HG03565 (cell line): ENCODE measurements at regions not wholly inside any gene's neighbourhood (a gene's known extent, or its start where the extent isn't known, plus 50 kb on each side); places are given as distances from the start of the nearest gene placed in this dataset.

ENCODE experiments used
- ATAC-seq: cut with Tn5 transposase; IDR thresholded peaks from one replicate; pipeline ENCODE4 v1.9.1; 2021; ENCODE audit warnings: mild to moderate bottlenecking, moderate library complexity; ENCODE audit not compliant: unreplicated experiment

- no peak for ATAC-seq
These were observed 708.5 kb upstream of the ID4 start for GRCh38 chr6:19128701-19129100.

DNA sequence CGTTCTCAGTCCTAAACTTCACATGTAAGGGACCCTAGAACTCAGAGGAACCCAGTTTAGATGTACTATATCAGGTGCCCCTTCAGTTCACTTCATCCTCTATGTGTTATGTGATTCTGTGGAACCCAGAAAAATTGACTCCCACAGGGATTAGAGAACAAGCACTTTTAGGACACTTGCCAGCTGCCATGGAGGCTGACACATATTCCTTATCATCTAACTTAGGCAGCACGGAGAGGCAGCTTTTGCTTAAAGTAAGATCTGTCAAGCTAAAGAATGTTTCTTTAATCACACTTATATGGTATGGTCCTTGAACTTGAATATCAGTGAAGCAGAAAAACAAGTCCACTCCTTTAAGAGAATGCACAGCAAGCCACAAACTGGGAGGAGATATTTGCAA, 701.5 kb upstream of the ID4 start:
- ATAC-seq = no peak

DNA sequence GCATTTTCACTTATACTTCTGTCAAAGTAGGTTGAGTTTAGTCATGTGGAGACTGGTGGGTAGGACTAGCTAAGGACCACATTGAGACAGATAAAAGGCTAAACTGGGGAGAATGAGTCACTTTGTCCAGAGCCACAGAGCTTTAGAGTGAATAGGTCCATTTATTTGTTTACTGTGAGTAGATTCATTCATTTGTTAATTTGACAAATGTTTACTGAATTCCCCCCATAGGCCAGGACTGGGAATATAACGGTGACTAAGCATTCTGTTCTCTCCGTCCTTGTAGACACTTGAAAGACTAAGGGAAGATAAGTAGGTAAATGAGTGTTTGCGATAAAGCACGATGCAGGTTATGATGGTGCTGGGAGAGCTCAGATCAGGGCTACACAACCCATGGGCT, 699.7 kb upstream of the ID4 start:
- no peak for ATAC-seq

GRCh38 chr6:19142275-19142674, 694.9 kb upstream of the ID4 start:
- ATAC-seq = no peak

DNA sequence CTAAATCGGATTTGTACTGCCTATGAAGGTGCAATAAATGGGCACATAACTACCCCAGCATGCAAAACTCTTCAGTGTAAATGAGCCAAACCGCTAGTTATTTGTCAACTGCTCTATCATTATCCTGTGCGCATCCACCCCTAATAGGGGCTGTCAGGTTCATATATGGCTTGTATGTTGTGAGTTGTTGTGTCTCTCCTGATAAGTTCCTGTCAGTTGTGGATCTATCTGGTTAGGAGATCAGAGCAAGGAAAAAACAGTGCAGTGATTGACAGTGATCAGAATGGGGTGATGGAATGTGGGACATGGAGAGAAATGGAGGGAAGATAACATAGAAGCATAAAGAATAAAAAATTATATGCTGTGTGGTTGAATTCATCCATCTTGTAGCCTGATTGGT, 686.9 kb upstream of the ID4 start:
- ATAC-seq = no peak

DNA sequence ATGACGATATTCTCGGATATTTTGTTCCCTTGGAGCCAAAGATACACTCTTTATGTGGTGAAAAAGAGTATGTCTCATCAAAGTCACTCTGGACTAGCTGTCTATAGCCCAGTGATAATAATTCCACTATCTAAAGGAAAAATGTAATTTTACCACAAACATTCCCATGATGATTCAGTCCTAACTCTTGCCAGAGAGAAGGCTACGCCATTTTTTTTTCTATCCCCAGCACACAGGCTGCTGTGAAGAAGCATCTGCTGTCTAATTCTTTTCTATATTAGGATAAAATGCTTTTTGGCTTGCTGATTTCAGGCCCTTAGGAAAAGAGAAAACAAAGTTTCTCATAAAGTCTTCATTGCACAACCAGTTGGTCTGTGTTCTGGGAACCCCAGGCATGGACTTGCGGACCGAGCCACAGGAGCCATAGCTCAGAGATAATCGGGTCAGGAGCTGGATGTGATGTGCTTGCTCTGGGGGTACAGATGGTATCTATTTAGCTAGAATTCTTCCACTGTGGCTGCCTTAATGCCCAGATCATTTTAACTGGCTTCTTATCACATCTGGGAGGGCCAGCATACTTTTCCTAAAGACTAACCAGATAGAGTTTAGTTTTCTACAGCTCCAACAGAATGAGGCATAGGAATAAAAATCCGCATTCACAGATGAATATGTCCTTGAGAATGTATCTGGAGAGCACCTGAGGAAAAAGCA, 683.7 kb upstream of the ID4 start:
- no peak for ATAC-seq

- ATAC-seq = no peak
These were observed 683.2 kb upstream of the ID4 start for GRCh38 chr6:19153981-19154295.

DNA sequence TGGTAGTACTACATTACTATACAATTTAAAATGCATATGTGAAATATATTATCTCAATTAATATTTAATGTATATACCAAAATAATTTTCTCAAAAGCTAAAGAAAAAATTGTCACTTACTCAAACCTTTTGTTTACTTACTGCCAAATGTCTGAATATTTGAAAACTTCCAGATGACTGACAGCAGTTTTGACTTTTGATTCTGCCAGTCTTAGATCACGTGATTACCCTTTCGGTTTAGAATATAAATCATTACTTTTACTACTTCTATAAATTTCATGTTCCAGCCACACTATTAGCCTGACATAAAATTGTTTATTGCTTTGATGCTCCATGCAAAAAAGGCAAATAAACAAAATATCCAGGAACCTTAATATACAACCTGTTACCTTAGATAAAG, 680.7 kb upstream of the ID4 start:
- no peak for ATAC-seq

DNA sequence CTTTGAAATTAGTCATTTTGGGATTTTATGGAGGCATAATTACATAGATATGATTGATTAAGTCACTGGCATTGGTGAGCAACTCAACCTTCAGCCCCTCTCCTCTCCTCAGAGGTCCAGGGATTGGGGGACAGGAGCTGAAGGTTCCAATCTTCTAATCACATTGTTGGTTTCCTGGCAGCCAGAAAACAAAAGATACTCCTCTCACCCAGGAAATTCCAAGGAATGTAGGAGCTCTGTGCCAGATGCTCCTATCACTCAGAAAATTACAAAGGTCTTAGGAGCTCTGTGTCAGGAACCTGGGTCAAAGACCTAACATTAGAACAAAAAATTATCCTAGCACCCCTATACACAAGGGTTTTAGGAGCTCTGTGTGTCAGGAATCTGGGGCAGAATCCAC, 679.7 kb upstream of the ID4 start:
- ATAC-seq = no peak

GRCh38 chr6:19158586-19158985, 678.6 kb upstream of the ID4 start:
- ATAC-seq = no peak

- no peak for ATAC-seq
These were observed 678.1 kb upstream of the ID4 start for GRCh38 chr6:19159089-19159488.

DNA sequence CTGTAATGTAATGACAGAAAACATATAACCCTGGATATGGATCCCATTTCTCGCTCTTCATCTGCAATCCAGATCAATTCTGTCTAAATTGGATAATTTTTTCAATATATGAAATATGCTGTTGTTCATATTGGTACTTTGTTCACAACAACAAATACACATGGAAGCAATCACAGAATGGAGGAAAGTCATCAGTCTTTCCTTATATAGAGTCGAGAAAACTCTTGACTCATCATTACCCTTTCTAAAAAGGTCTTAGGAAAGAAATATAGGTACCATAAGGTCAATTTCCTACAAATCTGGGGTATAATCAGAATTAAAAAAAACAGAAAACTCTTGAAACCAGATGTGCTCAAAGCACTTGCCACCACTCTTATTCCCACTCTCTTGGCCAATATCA, 677.6 kb upstream of the ID4 start:
- no peak for ATAC-seq

- ATAC-seq = no peak
These were observed 677.0 kb upstream of the ID4 start for GRCh38 chr6:19160081-19160730.

- no peak for ATAC-seq
These were observed 669.9 kb upstream of the ID4 start for GRCh38 chr6:19167251-19167650.

DNA sequence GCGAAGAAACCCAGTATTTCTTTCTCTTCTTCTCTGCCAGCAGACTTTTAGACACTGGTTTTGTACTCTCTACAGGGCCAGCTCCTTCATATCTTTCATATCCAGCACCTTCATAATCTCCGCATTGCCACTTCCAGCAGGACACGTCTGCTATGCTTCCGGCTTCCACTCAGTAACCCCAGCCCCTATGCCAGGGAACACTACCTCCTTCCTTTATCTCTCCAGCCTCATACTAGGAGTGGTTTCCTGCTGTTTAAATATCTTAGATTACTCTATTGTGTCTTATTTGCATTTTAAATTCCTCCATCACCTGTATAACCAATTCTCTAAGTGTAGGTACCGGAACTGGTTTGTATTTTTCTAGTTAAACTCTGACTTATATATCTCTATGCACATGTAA, 667.8 kb upstream of the ID4 start:
- no peak for ATAC-seq

- ATAC-seq = no peak
These were observed 662.1 kb upstream of the ID4 start for GRCh38 chr6:19175023-19175422.

DNA sequence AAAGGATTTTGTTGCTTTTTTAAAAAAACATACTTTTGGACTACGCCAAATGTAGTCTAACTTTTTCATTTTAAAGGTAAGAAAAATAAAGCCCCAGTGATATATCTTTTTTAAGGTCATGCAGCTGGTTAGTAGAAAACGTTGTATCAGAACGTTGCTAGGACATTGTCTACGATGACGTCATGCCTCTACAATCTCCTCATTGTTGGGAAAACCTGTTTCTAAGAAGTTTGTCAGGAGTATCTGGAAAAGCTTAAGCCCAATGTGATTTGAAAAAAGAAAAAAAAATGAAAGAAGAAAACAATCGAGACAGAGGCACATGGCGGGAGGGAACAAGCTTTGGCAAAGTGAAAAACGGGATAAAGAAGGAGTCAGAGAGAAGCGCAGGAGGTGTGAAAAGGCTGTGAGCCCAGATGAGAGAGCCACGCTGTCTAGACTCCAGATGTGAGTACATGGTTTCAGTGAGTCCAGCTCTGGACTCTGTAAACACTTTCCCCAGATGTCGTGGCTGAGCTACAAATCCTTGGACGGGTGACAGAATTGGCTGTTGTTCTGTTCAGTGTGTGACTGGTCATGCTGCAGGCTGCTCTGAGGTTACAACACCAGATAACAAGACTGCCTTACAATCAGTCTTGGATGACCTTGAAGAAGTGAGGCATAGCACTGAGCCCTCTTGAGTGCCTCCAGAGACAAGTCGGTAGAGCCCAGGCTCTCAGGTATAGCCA, 656.7 kb upstream of the ID4 start:
- no peak for ATAC-seq

GRCh38 chr6:19181211-19181610, 656.0 kb upstream of the ID4 start:
- ATAC-seq = no peak

DNA sequence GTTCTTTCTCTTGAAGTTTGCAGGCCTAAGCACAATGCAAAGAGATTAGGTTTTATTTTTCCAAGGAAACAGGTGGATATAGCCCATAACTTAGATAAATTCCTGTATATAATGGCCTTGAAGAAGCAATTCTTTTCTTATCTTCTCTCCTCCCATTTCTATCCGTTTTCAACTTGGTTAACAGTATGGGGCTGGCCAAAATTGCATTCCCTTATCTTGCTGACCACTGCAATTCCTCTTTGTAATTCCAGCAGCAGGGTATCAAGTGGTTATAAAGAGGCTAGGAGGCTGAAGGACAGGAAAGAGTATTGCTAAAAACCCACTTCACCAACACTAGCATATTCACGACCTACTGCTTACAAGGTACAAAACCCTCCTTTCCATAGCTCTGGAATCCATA, 643.5 kb upstream of the ID4 start:
- no peak for ATAC-seq

- no peak for ATAC-seq
These were observed 632.7 kb upstream of the ID4 start for GRCh38 chr6:19204445-19204844.

GRCh38 chr6:19205076-19205475, 632.1 kb upstream of the ID4 start:
- ATAC-seq = no peak

DNA sequence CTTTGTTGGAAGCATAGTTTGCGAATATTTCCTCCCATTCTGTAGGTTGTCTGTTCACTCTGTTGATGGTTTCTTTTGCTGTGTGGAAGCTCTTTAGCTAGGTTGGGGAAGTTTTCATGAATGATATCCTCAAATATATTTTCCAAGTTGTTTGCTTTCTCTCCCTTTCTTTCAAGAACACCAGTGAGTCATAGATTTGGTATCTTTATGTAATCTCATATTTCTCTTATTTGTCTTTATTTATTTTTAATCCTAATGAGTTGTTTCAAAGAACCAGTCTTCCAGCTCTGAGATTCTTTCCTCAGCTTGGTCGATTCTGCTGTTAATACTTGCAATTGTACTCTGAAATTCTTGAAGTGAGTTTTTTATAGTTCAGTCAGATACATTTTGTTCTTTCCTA, 628.0 kb upstream of the ID4 start:
- no peak for ATAC-seq
